Daoy (cell line): ENCODE measurements at regions not wholly inside any gene's neighbourhood (a gene's known extent, or its start where the extent isn't known, plus 50 kb on each side); places are given as distances from the start of the nearest gene placed in this dataset.
A peak's percentile ranks its signal among the peaks of the same experiment; 100 is the strongest.

Experiments used
- DNase-seq: peaks from one replicate; pipeline ENCODE4 v3.0.0-alpha.2; 2015; ENCODE audit warnings: low read depth

DNA sequence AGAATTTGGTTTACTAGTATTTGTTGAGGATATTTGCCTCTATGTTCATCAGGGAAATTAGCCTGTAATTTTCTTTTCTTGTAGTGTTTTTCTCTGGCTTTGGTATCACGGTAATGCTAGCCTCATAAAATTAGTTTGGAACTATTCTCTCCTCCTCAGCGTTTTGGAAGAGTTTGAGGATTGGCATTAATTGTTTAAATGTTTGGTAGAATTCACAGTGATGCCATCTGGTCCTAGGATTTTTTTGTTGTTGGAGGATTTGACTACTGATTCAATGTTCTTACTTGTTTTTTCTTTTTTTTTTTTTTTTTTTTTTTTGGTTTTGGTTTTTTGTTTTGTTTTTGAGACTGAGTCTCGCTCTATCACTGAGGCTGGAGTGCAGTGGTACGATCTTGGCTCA lies 156.2 kb upstream of the BTBD3 start:
- no peak for DNase-seq

DNA sequence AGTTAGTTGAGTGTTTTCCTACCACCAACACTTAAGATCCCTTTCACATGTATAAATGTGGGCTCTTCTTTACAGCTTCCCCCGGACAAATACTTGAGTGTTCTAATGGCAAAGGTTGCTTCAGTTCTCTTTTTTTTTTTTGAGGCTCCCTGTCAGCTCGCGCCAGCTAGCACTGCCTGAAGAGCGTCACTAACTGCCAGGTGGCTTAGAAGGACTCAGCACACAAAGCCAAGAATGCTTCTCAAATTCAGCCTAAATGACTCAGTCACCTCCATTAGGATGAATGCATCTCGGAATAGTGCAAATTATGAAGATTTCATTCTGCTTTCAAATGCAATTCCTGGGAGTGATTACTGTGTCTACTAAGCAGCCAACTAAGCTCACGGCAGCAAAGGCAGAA lies 150.7 kb upstream of the BTBD3 start:
- DNase-seq = peak; percentile 29

DNA sequence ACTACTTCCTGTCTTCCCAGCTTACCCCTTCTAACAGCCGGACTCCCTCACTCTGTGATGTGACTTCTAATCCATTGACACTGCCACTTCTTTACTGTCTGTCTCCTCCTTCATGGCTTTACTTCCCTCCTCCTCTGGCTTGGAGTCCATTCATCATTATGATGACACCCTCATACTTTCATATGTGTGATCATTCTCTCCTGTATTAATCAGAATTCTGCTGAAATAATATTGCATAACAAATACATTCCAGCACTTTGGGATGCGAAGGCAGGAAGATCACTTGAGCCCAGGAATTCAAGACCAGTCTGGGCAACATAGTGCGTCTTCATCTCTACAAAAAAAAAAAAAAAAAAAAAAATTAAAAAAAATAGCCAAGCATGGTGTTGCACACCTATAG lies 147.9 kb upstream of the BTBD3 start:
- DNase-seq = no peak

DNA sequence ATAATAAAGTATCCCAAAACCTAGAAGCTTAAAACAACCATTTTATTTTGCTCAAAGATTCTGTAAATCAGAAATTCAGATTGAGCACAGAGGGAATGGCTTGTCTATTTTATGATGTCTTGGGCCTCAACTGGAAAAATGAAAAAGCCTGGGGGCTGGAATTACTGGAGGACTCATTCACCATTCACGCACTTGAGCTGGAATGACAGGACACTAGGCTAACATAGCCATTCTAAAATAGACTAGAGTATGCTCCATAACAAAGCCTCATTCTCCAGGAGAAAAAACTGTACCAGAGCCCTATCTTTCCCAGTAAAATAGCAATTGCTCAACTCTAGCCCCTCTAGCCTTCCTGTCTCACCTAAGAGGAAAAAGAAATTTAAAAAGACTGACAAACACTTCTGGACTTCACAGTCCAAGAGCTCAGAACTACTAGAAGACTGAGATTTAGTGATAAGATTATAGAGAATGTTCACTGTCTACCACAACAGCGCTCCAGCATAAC lies 145.4 kb upstream of the BTBD3 start:
- no peak for DNase-seq

DNA sequence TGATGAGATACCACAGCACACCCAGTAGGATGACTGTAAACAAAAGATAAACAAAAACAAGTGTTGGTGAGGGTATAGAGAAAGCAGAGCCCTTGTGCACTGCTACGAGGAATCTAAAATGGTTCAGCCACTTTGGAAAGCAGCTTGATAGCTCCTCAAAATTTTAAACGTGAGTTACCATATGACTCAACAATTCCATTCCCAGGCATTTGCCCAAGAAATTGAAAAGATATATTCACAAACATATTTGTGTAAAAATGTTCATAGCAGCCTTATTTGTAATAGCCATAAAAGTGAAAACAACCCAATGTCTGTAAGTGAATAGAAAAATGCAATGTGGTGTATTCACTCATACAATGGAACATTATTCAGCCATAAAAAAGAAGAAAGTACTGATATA lies 141.0 kb upstream of the BTBD3 start:
- no peak for DNase-seq

DNA sequence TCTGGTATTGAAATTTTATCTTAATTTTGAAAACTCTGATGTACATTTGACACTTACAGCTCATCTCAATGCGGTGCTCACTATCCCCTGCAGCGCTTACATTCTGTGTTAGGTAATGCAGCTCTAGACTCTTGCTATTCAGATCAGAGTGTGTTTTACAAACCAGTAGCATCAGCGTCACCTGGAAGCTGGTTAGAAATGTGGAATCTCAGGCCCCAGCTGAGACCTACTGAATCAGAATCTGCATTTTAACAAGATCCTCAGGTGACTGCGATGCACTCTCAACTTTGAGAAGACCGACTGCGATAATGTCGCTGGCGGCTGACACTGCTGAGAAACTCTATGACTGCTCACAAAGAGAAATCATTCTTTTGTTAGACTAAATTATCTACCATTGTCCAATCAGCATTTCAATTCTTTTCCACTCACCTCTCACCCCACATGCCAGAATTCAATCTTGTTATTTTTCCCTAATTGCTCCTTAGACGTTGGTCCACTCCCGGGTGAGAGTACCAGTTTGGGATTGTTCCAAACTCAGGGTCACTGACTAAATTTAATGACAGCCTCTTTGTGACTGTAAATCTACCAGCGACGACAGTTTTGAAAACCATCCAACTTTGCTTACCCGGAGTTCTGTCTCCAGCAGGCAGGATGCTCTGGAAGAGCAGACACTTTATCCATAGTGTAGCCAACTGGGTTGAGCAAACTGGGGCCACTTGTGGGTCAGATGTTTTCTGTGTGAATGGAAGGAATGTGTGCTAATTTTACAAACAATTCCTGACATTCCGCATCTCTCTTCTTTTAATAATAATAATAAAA lies 140.1 kb upstream of the BTBD3 start:
- DNase-seq = peak; percentile 2

DNA sequence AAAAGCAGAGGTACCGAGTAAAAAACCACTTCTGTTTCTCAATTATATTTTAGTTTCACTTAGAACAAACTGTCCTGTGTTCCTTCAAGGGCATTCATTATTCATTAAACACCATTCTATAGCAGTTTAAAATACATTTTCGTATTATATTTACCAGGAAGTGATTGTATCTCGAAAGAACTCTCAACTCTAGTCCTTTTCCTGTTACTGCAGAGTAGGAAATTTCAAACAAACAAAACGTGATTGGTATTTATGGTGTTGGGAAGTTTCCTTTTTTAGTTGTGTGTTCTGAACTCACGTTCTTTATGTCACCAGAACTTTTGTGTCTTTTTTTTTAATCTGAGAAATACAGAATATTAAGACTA lies 139.5 kb upstream of the BTBD3 start:
- DNase-seq = no peak

DNA sequence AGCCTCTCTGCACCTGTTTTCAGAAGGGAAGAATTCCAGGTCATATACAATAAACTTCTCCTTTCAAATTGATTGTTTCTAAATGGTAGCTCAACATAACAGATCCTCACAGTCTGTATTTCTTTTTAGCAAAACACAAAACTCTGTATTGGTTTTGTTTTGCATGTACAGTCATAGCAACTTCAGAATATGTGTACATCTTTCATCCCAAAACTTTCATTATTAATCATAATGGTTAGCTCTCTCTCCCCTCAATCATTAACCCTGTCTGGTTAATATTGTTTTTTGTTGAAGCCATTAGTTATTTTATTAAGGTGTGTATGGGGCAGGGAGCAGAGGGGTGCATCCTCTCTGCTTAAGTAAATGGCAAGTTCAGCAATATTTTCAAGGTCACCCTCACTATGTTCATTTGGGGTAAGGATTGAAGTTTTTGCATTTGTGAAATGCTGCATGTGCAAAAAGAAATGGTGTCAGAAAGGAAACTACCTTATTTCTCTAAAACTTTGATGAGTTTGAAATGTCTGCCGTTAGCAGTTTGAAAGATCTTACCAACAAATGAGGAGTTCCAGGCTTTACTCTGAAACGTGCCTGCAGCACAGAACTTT lies 136.8 kb upstream of the BTBD3 start:
- DNase-seq = no peak

DNA sequence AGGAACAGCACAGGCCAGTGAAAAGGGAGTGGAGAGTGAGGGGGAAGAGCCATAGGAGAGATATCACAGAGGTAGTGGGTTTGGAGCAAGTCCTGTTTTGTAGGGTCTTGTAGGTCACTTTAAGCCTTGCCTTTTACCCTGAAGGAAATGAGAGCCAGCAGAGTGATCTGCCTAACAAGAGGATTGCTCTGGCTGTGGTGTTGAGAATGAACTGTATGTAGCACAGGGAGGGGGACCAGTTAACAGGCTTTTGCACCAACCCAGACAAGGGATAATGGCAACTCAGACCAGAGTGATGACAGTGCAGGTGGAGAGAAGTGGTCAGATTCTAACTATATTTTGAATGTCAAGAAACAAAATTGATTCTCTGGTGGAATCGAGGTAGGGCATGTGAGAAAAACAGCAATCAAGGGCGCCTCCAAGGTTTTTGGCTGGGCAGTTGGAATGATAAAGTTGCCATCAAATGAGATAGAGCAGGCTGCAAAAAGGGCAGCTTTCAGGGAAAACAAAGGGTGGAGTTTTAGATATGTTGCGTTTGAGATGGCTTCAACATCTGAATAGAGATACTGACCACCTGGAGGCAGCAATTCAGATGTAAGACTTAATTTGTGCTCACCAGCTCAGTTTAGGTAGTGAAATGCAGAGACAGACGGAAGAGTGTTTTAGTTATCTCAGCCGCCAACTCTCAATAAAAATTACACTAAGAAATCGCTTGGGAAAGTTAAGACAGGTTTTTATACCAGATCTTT lies 134.4 kb upstream of the BTBD3 start:
- no peak for DNase-seq

DNA sequence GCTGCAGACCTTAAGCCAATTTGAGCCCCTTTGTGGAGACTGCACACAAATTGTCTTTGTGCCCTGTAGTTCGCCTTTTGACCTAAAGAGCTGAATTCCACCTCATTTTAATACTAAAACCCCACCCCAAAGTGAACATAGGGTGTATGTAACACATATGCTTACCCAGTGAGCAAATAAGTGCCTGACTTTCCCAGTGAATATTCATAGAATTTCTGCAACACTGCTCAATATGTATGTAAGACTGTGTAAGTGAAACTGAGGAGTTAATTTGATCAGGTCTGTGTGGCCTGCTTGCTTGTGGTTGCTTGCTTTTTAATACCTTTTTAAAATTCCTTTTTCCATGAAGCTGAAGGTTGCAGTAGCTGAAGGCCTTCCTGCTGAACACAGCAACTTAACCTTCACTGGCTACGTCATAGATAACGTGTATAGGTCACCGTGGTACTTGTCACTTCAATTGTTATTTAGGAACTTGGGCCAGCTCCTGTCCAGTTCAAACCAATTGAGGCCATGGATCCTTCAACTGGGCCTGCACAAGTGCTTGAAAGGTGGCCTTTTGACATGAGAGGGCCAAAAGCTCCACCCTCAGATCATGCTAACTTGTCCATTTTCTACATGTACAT lies 131.7 kb upstream of the BTBD3 start:
- DNase-seq = no peak

DNA sequence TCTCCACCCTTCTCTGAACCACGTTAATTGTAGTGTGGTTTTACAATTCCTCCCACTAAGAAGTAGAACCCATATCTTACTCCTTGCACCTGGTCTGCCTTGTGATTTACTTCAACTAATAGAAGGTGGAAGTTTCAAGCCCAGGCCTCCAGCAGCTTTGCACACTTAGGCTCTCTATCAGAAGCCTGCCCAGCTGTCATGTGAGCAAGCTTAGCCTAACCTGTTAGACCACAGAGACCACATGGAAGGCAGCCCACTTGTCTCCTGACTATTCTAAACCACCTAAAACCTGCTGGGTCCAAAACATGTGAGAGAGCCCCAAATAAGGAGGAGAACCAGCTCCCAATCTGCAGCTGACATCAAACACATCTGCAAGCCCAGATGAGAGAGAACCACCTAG lies 127.6 kb upstream of the BTBD3 start:
- no peak for DNase-seq

DNA sequence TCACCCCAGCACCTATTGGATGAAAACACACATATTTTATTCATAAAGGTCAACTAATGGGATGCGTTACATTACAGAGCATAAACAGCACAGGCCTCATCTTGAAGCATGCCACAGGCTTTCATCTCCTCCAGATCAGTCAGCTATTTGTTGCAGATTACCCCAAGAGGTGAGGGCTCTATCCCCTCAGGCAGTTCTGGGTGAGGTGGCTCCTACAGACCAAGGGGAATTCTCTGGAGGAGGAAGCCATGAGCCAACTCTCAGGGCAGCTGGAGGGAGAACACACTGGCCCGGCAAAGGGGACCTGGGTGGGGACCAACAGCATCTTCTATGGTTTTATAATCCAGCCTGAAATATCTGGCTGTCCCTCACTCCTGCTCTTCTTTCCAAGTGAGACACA lies 126.4 kb upstream of the BTBD3 start:
- DNase-seq = no peak

DNA sequence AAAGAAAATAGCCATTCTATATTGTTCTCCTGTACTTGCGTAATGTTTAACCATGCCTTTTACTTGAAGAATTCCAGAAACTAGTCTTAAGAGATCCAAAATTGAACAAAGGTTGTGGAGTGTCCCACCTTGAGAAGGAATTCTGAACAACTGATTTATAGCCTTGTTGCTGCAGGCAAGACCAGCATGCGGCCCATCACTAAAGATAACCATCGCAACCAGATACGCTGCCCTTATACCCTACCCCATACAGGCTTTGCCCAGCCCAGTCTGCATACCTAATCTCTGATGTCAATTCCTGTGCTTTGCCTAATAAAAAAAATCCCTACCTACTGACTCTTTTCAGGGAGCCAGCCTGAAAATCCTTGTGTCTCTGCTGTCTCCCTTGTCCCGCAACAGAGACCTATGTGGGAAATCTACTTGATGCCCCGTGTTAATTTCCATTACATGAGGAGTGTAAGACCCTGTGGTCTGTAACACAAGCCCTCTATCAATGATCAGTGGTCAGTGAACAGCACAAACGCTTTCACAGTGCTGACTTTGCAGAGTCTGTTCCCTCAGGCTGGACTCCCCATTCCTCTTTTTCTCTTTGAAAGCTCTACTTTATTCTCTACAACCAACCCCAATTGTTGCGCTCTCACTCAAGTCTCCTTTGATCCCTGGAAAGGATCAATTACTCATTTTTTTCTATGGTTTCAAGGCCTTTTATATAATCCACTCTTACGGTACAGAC lies 125.7 kb upstream of the BTBD3 start:
- DNase-seq = peak; percentile 59

DNA sequence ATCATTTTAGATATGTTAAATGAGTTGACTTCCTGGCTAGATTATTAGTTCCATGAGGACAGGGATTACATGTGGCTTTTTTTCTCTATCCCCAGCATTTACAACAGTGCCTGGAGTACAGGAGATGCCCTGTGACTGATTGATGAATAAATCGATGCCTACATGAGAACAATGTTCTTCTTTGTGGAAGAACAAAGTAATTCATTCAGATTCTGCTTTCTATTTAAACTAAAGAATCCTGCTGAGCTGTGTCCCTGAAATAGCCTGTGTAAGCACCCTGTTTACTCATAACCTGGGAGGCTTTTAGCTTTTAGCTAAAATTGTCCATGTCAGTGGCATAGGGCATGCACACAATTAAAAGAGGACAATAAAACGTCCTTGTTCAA lies 125.1 kb upstream of the BTBD3 start:
- DNase-seq = no peak

DNA sequence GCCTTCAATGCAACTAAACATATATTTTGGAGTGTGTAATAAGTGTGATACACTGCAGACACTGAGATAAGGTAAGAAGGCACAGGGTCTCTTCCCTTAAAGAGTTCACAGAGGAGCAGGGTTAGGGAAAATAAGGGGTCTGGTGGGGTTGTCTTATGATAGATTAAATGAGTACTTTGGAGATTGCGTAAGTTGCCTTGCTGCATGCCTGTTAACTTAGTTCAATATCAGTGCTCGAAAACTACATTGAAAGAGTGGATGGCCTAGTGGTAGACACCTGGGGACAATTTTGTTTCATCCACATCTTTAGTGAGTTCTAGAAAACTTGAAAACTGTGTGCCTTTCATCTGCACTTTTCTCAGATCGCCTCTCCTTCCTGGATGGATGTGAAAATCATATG lies 123.2 kb upstream of the BTBD3 start:
- DNase-seq = no peak

DNA sequence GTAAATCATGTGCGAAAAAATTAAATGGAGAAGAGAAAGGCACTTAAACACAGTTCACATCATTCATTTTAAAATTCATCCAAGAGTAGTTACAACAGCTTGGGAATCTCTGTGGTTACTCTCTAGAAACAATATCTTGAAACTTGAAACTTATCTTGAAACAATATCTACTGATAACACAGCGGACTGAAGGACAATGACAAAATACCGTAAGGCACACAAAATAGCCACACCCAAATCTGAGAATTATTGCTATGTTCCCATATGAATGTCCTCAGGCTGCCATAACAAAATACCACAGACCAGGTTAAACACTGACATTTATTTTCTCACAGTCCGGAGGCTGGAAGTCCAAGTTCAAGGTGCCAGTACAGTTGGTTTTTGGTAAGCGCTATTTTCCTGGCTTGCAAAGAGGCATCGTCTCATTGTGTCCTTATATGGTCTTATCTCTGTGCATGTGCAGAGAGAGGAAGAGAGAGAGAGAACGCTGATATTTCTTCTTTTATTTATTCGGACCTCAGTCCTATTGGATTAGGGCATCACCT lies 122.5 kb upstream of the BTBD3 start:
- DNase-seq = no peak

DNA sequence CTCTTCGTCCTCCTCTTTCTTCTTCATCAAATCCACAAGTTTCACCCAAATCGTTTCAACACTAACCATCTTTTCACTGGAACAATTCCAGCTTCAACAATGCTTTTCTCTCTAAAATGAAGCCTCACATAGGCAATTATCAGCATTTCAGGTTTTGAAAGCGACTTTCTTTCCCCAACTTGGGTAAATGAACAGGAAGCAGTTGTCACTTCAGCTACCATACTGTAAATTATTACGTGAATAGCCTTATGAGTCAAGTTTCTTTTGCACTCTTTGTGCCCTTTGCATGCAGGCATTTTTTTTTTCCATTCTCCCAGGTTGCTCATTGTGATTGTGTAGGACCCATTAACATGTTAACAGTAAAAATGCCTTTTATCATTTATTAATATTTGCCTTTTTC lies 121.7 kb upstream of the BTBD3 start:
- DNase-seq = peak; percentile 5

DNA sequence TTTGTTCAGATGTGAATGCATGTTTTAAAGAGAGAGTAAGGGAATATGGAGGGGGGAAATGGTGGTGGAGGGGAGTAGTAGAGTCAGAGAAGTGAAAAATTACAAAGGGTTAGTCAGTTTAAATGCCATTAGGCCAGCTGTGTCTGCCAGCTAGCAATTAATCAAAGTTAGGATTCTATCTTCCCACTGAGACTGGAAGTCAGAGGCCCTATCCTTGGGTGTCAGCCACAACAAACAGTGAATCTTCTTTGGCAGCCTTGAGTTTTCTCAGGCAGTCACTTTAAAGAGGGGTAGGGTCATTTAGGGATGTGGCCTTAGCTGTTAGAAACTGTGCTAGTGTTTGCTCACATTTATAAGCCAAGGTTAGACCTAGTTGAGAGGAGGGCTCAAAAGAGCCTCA lies 120.5 kb upstream of the BTBD3 start:
- no peak for DNase-seq

DNA sequence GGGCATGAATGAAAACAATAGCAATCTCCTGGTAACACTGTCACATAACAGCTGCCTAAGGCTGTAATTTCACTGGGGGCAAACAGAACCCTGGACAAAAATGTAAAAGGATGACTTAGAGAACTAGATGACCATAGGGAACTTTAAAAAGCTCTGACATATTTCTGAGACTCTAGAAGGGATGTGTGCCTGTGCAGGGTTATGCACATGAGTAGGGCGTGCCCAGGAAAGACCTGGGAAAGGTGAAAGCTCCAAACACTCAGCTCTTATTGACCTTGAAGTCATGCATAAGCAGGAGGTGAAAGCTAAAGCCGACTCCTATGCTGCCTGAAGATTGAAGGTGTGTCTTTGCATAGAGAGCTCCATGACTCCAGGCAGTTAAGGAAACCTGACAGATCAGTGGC lies 118.4 kb upstream of the BTBD3 start:
- DNase-seq = no peak

DNA sequence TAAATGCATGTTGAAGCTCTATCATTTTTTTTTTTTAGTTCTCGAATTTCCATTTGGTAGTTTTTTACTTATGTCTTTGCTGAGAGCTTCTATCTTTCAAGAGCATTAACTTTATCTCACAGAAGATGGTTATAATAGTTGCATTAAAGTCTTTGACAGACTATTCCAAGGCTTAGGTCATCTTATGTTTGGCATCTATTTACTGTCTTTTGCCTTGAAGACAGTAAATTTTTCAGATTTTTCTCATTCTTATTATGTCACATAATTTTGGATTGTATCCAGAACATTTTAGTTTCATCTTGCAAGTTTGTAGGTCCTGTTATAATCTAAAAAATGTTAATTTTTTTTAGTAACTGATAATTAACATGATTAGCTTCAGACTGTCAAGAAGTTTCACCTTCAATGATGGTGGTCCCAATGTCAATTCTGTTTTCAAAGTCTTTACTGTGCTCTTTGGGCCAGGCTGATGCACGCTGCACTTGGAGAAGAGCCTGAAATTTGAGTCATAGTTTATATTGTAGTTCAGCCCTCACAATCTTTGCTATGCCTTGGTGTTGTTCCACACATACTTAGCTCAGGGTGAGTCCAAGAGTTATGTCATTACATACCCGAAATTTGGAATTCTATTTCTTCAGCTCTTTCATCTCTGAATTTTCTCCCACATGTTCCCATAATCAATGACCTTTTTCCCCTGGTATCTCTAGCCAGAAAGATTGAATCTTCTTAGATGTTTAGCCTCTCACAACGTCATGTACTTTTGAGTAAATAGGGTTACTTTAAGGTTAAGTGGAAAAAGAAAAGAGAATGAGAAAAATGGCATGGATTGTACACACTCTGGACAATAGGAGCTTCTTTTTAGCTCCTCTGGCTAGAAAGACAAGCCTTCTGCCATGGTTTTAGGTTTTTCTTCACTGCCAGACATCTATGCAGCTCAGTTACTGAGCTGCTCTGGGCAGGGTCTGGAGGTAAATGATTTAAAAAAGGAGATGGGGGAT lies 110.3 kb upstream of the BTBD3 start:
- peak; percentile 65 for DNase-seq
